ENCODE measurements at regions not wholly inside any gene's neighbourhood (a gene's known extent, or its start where the extent isn't known, plus 50 kb on each side); places are given as distances from the start of the nearest gene placed in this dataset.

GRCh38 chr13:44272692-44273091, 100.9 kb upstream of the SERP2 start:
- DNase-seq (ENCODE audit: low read depth, low spot score): no peak

GRCh38 chr13:44273216-44273615, 100.4 kb upstream of the SERP2 start:
- no peak for DNase-seq (ENCODE audit: low read depth, low spot score)

GRCh38 chr13:44273991-44274770, 99.4 kb upstream of the SERP2 start:
- DNase-seq (ENCODE audit: low read depth, low spot score): no peak

- no peak for DNase-seq (ENCODE audit: low read depth, low spot score)
Measured at GRCh38 chr13:44274771-44275205, 98.8 kb upstream of the SERP2 start.

GRCh38 chr13:44275381-44275780, 98.2 kb upstream of the SERP2 start:
- DNase-seq (ENCODE audit: low read depth, low spot score): no peak

GRCh38 chr13:44276061-44276460, 97.6 kb upstream of the SERP2 start:
- no peak for DNase-seq (ENCODE audit: low read depth, low spot score)

GRCh38 chr13:44277459-44277858, 96.2 kb upstream of the SERP2 start:
- no peak for DNase-seq (ENCODE audit: low read depth, low spot score)

GRCh38 chr13:44278166-44278565, 95.5 kb upstream of the SERP2 start:
- no peak for DNase-seq (ENCODE audit: low read depth, low spot score)

- no peak for DNase-seq (ENCODE audit: low read depth, low spot score)
Measured at GRCh38 chr13:44280456-44280855, 93.2 kb upstream of the SERP2 start.

- no peak for DNase-seq (ENCODE audit: low read depth, low spot score)
Measured at GRCh38 chr13:44281252-44282000, 92.2 kb upstream of the SERP2 start.

- no peak for DNase-seq (ENCODE audit: low read depth, low spot score)
Measured at GRCh38 chr13:44283600-44283999, 90.0 kb upstream of the SERP2 start.

- DNase-seq (ENCODE audit: low read depth, low spot score): no peak
Measured at GRCh38 chr13:44287958-44288357, 85.7 kb upstream of the SERP2 start.

- DNase-seq (ENCODE audit: low read depth, low spot score): no peak
Measured at GRCh38 chr13:44292545-44292944, 81.1 kb upstream of the SERP2 start.

- no peak for DNase-seq (ENCODE audit: low read depth, low spot score)
Measured at GRCh38 chr13:44293374-44293773, 80.2 kb upstream of the SERP2 start.

GRCh38 chr13:44293908-44294735, 79.5 kb upstream of the SERP2 start:
- no peak for DNase-seq (ENCODE audit: low read depth, low spot score)

- no peak for DNase-seq (ENCODE audit: low read depth, low spot score)
Measured at GRCh38 chr13:44294876-44295275, 78.7 kb upstream of the SERP2 start.

- no peak for DNase-seq (ENCODE audit: low read depth, low spot score)
Measured at GRCh38 chr13:44296856-44297255, 76.8 kb upstream of the SERP2 start.

GRCh38 chr13:44298314-44298713, 75.3 kb upstream of the SERP2 start:
- DNase-seq (ENCODE audit: low read depth, low spot score): no peak

GRCh38 chr13:44299152-44299943, 74.3 kb upstream of the SERP2 start:
- DNase-seq (ENCODE audit: low read depth, low spot score): no peak

GRCh38 chr13:44300895-44301638, 72.6 kb upstream of the SERP2 start:
- DNase-seq (ENCODE audit: low read depth, low spot score): no peak

- no peak for DNase-seq (ENCODE audit: low read depth, low spot score)
Measured at GRCh38 chr13:44301639-44302015, 72.0 kb upstream of the SERP2 start.

Data from pulmonary artery endothelial cell (primary cell).